OCI-M2 (cell line): ENCODE measurements at regions not wholly inside any gene's neighbourhood (a gene's known extent, or its start where the extent isn't known, plus 50 kb on each side); places are given as distances from the start of the nearest gene placed in this dataset.

Experiments used
- DNase-seq: peaks from one replicate; lab custom pipeline; 2025; ENCODE audit not compliant: unreplicated experiment; lab: John Stamatoyannopoulos, UW

DNA sequence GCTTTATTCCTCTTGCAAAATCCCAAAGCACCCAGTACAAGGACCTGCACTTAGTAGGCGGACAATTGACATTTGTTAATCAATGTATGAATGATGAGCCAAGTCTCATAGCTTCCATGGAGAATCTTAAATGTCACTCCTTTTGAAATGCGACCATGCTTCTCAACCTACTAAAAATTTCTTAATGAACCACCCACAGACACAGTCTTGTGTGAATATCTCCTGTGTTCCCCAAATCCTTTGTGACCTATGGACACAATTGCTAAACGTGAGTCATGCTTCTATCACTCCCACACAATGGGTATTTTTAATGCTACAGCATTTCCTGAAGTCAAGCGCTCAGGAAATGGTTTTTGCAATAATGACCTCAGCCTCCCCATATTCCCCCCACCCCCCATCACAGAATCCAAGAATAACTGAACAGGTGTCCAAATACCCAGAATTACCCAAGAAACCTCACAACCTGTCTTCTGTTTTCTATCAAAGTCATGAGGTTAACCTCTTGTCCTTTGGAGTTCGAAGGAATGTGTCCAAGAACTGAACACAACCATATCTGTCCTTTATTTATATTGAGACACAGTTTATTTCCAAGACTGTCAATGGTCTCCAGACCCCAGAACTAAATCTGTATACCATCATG, 163.6 kb upstream of the PLEKHG7 start:
- no peak for DNase-seq

DNA sequence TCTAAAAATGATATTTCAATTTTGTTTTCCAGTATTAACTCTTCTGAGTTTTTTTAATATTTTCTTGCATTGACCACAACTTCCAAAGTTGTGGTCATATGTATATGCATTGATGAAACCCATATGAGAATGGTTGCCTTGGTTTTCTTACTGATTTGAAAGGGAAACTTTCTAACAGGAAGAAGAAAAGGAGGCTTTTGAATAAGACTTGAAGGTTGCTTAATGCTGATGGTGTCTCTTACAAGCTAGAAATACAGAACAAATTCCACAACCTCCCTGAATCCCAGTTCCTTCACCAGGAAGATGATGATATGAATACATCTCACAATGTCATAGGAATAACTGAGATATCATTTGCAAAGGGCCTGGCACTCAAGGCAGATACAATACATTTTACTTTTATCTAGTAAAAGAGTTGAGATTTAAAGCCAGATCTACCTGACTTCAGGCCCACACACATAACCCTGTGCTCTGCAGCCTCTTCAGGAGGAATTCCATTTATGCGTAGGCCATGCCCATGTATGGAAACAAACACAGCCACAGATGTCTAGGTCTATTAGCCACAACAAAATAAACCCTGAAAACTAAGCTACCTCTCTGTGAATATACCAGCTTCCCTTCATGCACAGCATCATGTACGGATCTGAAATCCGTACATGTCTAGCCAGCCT, 165.4 kb upstream of the PLEKHG7 start:
- no peak for DNase-seq

DNA sequence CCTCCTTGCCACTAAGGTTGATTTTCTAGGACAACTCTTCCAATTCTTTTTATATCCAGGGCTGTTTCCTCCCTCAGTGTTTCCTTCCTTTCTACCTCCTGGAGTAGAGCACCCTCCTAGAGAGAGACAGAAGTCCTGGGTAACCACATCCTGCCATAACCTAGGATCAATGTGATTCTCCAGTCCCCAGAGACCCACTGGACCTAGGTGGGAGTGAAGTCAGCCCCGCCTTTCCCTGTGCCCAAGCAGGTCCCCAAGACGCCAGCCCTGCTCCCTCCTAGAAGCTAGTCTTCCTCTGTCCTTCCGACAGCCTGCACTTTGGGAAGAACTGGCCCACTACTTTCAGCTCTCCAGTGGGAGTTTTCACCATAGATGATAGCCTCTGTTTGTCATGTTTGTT, 166.8 kb upstream of the PLEKHG7 start:
- DNase-seq: no peak

DNA sequence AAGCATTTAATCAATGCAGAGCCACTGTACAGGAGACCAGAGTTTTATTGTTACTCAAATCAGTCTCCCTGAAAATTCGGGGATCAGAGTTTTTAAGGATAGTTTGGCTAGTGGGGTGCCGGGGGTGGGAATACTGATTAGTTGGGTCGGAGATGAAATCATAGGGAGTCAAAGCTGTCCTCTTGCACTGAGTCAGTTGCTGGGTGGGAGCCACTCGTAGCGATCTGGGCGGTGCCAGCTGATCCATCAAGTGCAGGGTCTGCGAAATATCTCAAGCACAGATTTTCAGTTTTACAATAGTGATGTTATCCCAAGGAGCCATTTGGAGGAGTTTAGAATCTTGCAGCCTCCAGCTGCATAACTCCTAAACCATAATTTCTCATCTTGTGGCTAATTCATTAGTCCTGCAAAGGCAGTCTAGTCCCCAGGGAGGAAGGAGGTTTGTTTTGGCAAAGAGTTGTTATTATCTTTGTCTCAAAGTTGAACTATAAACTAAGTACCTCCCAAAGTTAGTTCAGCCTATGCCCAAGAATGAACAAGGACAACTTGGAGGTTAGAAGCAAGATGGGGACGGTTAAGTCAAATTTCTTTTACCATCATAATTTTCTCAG, 169.4 kb upstream of the PLEKHG7 start:
- no peak for DNase-seq

DNA sequence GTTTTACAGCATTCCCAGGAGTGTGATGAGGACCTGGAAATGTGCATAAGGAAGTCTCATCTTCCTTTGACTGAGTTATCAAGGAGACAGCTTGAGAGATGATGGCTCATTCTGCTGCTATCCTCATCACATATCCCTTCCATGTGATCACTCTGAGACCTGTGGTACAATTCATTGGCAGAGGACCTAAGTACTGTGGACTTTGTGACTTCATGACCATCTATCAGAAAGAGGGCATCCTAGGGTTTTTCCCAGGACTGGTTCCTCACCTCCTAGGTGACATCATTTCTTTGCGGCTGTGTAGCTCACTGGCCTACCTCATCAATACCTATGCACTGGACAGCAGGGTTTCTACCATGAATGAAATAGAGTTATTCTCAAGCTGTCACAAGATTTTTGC, 172.1 kb upstream of the PLEKHG7 start:
- no peak for DNase-seq

DNA sequence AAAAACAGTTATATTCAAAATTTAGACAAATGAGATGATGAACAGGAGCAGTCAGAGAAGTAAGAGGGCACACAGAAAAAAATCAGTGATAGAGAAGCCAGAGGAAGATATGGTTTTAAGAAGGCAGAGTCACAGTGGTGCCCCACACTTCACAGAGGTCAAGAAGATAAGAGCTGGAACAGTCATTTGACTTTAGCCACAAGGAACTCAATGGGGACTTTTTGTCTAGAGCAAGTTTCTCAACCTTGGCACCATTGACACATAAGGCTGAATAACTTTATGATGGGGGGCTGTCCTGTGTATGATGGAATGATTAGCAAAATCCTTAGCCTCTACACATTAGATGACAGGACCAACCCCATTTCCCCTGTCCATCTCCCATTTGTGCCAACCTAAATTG, 172.8 kb upstream of the PLEKHG7 start:
- DNase-seq: no peak

DNA sequence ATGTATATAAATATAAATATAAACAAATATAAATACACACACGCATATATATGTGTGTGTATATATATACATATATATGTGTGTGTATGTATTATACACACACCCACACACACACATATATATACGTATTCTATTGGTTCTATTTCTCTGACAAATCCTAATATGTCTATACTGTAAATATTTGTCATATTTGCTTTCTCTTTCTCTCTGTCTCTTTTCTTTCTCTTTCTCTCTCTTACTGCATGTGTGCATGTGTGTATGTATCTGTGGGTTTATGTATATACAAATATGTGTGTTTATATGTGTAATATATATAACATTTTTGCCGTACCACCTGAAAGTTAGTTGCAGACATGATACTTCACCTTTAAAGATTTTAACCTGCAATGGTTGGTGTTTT, 174.2 kb upstream of the PLEKHG7 start:
- DNase-seq: no peak

DNA sequence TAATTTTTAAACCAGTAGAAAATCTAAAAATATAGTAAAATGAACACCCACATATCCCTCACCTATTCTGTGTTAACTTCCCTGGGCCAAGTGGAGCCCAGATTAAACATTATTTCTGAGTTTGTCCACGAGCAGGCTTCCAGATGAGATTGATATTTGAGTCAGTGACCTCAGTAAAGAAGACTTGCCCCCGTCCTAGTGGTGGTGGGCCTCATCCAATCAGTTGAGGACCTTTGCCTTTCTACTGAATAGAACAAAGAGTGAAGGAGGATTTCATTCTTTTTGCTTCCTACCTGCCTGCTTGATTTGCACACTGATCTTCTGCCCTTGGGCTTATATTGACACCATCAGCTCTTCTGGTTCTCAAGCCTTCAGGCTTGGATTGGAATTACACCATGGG, 174.7 kb upstream of the PLEKHG7 start:
- DNase-seq: no peak

DNA sequence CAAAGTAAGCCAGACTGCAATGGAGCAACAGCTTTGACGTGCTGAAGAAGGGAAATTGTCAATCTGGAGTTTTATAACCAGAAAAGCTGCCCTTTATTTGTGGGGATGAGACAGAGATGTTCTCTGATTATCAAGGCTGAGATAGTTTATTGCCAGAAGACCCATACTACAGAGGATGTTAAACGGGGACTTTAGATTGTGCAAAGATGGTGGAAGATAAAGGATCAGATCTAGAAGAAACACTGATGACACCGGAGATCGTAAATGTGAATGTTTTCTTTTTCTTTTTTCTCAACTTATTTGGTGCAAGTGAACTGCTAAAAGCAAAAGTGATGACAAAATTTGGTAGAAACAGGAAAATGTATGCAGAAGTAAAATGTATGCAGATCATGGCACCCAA, 178.3 kb upstream of the PLEKHG7 start:
- DNase-seq: no peak

DNA sequence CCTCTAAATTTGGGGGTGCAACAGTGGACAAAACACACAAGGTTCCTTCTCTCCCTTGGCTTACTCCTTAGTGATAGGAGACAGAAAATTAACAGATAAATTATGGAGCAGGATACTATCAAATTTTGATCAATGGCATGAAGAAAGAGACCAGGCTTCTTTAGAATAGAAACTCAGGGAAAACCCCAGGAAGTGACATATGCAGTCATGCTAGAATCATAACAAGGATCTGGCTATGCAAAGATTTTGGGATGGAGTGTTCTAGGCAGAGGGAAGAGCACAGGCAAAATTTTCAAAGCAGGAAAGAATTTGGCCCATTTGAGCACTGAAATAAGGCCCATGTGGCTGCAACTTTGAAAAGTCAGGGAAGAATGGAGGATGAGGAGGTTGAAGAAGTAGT, 182.3 kb upstream of the PLEKHG7 start:
- no peak for DNase-seq

DNA sequence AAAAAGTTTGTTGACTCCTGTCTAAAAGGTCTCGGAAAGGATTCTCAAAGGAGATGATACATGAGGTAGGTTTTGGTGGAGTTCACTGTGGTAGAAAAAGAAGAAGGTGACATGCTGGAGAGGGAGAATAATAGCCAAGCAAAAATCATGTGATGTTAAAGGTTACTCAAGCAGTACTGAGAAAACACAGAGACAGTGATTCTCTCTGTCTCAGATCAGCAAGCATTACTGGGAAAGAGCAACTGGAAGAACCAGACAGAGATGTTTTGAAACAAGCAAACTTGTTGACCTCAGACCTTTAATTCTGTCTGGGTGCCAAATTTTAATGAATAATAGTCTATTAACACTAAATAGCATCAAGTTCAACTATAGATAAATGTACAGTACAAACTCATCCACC, 183.5 kb upstream of the PLEKHG7 start:
- DNase-seq: no peak

DNA sequence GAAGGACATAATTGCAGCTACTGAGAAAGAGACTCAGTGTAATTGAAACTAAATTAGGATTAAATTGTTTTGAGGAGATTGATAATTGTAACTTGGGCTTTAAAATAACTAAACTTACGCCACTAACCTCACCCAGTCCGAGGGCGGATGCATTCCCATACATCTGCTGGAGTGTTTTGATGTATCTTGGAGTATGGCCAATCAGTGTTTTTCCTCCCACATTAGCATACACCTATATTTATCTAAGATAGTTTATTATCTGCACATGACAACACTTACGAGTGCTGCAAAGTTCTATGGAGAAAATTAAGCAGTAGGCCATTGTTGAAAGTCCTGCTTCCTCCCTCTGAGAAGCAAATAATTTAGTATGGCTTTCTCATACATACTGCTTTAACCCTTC, 184.7 kb upstream of the PLEKHG7 start:
- DNase-seq: no peak

DNA sequence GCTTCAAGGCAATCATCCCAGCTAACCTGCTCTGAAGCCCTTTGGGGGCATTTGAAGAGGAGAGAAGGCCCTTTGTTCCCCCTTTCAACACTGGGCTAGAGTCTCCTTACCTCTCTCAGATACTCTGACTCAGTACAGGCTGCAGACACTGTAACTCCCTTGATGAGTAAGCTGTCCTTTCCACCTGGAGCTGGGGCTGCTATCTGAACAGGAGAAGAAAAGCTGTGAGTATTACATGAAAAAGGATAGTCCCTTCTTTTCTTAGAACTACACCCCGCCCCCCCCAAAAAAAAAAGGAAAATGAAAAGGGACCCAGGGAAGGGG, 186.6 kb upstream of the PLEKHG7 start:
- no peak for DNase-seq

DNA sequence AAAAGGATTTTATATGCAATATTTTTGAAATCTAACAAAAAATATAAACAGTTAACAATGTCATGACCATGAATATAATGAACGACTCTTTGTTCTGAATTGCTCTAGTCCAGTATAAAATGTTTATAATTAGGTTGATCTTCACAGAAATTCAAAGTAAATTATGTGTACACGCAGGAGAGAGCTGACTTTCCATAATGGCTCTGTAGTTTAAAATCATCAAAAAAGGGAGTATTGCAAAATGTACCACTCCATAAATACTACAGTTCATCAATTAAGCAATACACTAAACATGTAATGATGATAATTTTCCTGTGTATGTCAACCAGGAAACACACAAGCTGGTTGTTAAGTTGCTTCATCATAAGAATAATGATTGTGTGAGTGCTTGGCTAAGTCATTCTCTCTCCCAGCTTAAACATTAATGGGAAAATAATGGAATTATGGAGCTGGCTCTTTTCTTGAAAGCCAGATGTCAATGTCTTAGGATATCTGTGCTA, 189.5 kb upstream of the PLEKHG7 start:
- DNase-seq: no peak

DNA sequence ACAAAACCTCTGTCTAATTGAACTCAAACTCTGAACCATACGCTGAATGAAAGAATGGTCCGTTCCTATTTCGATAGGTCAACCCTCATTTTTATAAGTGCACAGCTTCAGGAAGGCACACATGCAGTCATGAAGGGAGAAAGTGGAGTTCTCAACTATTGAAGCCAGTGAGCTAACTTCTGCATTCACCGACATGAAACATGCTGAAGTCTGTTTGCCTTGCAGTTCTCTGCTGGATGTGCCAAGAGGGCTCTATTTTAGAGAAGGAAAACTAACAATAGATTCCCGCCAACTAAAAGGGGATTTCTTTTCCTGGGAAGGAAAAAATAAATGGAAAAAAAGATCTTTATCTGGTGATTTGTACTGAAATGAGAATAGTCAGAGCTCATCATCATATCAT, 191.0 kb upstream of the PLEKHG7 start:
- DNase-seq: no peak

DNA sequence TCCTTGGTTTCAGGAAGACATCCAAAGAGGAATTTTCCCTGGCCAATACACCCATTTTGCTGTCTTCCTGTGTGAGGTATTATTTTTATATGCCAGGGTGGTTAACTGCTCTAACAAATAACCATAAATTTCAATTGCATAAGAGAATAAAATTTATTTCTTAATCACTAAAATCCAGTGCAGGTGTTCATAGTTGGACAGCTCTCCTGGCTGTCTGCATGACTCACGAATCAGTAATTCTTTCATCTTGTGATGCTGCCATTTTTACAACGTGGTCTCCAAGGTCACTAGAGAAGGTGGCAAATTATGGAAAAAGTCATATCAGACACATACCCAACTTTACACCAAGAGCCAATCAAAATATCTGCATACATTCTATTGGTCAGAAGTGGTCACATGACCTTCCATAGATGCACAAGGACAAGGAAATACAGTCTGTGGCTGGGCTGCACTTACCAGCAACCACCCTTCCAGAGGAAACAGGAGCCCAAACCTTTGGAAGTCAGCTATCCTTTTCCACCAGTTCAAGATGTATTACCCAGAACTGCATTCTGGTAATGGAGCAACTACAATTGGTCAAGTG, 193.5 kb upstream of the PLEKHG7 start:
- no peak for DNase-seq

DNA sequence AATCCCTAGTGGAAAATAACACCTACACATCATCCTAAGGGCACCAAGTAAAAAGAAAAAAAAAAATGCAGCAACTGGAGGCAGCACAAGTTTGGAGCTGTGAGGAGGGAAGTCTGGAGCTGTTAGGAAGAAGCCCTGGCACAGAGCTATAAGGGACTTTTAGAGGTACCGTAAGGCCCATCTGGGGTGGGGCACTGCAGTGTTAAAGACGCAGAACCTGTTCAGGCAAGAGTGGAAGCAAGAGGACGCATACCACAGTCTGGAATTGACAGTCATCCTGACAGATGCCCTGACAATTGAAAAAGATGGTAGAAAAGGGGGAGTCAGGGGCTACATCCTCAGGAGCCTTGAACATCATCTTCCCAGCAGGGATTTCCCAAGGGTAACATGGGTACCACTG, 195.9 kb upstream of the PLEKHG7 start:
- DNase-seq: no peak

DNA sequence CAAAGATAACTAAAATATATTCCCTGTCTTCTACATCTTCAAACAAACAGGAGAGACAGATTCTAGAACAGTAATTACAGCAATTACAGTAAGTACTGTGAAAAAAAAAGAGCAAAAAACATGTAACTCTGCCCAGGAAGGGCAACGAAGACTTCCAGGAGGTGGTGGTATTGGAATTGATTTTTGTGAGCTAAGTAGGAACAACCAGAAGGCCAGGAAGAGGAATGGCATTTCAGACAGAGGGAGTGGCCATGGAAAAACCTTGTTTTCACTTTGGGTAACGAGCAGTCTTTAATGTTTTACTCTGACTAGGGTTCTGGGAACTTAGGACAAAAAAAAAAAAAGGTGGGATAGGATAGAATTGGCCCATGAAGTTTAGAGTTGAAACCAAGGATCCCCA, 196.3 kb upstream of the PLEKHG7 start:
- no peak for DNase-seq

DNA sequence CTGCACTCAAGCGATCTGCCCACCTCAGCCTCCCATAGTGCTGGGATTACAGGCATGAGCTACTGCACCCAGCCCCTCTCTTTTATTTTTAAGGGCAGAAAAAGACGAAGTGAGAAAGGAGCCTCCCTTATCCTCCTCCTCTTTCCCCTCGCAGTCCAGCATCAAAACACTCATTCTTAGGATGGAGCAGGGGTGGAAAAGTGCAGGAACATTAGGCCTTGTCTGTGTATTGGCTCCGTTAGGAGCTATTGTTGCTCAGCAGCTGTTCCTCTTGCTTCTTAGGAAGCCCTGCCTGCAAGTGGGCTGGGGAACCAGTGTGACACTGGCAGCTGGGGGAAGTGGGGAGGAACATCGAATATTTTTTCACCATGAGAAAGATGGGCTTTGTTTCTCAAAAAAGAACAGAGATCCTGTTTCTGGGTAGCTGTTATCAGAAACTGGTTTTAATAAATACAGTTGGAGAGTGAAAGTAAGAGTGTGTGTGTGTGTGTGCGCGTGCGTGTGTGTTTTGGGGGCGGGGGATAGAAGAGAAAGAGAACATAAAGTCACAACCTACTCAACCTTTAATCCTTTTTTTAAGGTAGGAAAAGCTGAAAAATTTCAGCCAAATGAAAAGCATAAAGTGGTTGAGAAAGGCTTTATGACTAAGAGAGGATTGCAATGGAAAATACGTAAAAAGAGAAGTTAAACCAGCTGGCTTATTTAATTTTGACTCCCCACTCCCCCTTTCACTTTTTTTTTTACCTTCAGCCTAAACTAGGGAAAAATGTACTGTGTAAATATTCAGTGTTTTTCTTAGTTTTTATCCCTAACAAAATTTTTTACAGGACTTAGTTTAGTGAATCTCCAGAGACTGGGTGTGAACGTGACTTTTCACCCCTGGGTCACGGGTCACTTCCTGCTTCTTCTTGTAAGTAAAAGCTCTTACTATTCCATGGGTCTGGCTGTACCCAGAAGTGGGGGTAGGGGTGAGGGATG, 197.2 kb upstream of the PLEKHG7 start:
- DNase-seq: no peak

DNA sequence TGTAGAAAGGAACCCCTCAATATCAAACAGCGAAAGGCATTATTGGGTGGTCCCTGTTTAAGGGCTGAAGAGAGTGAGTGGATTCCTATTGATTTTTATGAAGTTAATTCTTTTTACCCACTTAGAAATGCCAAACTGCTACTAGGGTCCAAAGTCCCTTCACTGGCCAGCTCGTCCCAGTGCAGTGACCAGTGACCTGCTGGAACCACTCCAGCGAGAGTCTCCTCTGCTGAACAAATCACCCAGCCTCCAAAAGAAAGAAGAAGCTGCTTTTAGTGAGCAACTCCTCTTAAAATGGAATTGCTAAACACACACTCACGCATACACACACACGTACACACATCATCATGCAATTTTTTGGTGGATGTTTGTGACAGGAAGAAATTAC, 198.2 kb upstream of the PLEKHG7 start:
- DNase-seq: no peak

DNA sequence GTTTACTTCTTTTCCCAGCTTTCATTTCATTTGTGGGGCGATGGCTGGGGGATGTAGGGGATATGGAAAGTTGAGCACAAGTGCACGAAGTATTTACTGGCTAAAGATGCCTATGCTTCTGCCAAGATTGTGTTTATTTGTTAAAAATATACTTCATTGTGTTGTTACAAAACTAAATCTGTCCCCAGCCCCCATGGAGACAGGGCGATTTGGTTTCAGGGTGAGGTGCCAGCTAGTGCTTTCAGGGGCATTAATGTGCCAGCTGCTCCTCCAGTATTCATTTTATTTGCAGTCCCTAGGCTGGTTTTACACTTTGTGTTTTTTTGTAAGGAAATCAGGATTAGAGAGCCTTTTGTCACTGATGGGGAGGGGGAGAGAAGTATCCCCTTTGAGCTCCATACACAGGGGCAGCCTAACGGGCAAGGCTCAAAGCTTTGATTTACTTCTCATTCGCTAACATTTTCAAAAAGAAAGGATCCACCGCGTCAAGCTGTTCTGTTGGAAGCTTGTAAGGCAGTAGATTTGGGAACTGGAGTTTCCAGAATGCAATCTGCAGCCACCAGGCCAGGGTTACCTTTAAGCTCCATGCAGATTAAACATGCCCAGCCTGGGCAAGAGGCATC, 198.7 kb upstream of the PLEKHG7 start:
- no peak for DNase-seq
